ENCODE measurements at regions not wholly inside any gene's neighbourhood (a gene's known extent, or its start where the extent isn't known, plus 50 kb on each side); places are given as distances from the start of the nearest gene placed in this dataset.

DNA sequence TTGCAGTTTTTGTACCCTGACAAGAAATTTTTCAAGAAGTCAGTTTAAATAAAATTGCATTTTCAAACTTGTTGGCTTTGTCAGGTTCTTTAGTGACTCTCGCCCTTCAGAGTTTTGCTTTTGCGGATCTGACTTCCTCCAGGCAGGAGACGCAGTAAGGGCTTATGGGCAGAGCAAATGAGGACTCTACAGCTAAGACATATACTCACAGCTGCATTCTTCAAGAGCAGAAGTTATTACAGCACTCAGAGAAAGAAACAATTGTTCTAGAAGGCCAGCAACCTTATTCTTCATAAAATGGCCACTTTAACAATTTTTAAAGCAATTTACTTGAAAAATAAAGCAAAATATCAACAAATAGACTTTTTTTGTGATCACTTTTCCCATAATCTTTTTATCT, 438.8 kb upstream of the THRB start:
- TF ChIP-seq, protein P1, sequence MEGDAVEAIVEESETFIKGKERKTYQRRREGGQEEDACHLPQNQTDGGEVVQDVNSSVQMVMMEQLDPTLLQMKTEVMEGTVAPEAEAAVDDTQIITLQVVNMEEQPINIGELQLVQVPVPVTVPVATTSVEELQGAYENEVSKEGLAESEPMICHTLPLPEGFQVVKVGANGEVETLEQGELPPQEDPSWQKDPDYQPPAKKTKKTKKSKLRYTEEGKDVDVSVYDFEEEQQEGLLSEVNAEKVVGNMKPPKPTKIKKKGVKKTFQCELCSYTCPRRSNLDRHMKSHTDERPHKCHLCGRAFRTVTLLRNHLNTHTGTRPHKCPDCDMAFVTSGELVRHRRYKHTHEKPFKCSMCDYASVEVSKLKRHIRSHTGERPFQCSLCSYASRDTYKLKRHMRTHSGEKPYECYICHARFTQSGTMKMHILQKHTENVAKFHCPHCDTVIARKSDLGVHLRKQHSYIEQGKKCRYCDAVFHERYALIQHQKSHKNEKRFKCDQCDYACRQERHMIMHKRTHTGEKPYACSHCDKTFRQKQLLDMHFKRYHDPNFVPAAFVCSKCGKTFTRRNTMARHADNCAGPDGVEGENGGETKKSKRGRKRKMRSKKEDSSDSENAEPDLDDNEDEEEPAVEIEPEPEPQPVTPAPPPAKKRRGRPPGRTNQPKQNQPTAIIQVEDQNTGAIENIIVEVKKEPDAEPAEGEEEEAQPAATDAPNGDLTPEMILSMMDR (IDR thresholded peaks at IDR 0.05) = no peak
- TF ChIP-seq ZFX (IDR thresholded peaks at IDR 0.05; ENCODE audit: borderline replicate concordance) = no peak
